Fibroblast of lung (primary cell): ENCODE measurements at regions not wholly inside any gene's neighbourhood (a gene's known extent, or its start where the extent isn't known, plus 50 kb on each side); places are given as distances from the start of the nearest gene placed in this dataset.

Experiments
- DNase-seq, 2 donors: peaks; one replicate each; pipeline versions ENCODE4 v3.0.0 to v3.0.0-alpha.2; 2010; ENCODE audit warnings: low read depth in 2 of 2
- H2AFZ ChIP-seq: 2 replicates; pipeline ENCODE4 v1.5.1; 2012; ENCODE audit warnings: low read length, control low read depth, inconsistent platforms
- H3K27ac ChIP-seq: 2 replicates; pipeline ENCODE4 v1.5.1; 2011; ENCODE audit warnings: low read length, control low read depth; ENCODE audit not compliant: insufficient read depth
- H3K27me3 ChIP-seq: 2 replicates; pipeline ENCODE4 v1.5.1; 2011; ENCODE audit warnings: mild to moderate bottlenecking, low read length; ENCODE audit not compliant: control insufficient read depth, insufficient read depth
- H3K36me3 ChIP-seq: 2 replicates; pipeline ENCODE4 v1.5.1; 2011; ENCODE audit warnings: low read length; ENCODE audit not compliant: control insufficient read depth, insufficient read depth
- H3K4me1 ChIP-seq: 2 replicates; pipeline ENCODE4 v1.5.1; 2011; ENCODE audit warnings: low read length; ENCODE audit not compliant: control insufficient read depth, insufficient read depth; ENCODE audit errors: extremely low read depth
- H3K4me2 ChIP-seq: 2 replicates; pipeline ENCODE4 v1.5.1; 2011; ENCODE audit warnings: low read length, control low read depth; ENCODE audit not compliant: insufficient read depth; ENCODE audit errors: extremely low read depth
- H3K4me3 ChIP-seq, 4 experiments: fragments of 200-600 bp in 1 of 4; sonication (generic) in 1 of 4; replicated peaks in 1 of 4; 2 replicates each; pipeline ENCODE4 v1.5.1; 2011 to 2016; ENCODE audit warnings: low read length in 4 of 4, low read depth in 3 of 4, mild to moderate bottlenecking in 3 of 4, control low read depth in 2 of 4, inconsistent platforms in 1 of 4, mixed read lengths in 1 of 4; ENCODE audit not compliant: insufficient read depth in 1 of 4; ENCODE audit errors: control extremely low read depth in 1 of 4
- H3K79me2 ChIP-seq: 2 replicates; pipeline ENCODE4 v1.5.1; 2012; ENCODE audit warnings: mild to moderate bottlenecking, low read length, inconsistent platforms; ENCODE audit not compliant: control insufficient read depth, insufficient read depth
- H3K9ac ChIP-seq: 2 replicates; pipeline ENCODE4 v1.5.1; 2011; ENCODE audit warnings: mild to moderate bottlenecking, low read length, control low read depth; ENCODE audit not compliant: insufficient read depth
- H3K9me3 ChIP-seq: 2 replicates; pipeline ENCODE4 v1.5.1; 2012; ENCODE audit warnings: low read depth, low read length; ENCODE audit not compliant: control insufficient read depth, insufficient read depth
- H4K20me1 ChIP-seq: 2 replicates; pipeline ENCODE4 v1.5.1; 2011; ENCODE audit warnings: low read length; ENCODE audit not compliant: control insufficient read depth, insufficient read depth; ENCODE audit errors: extremely low read depth
- EZH2 ChIP-seq: IDR thresholded peaks from 2 replicates; pipeline ENCODE4 v1.5.1; 2012; ENCODE audit warnings: low read length, control low read depth, mild to moderate bottlenecking; ENCODE audit errors: missing control alignments
- TF ChIP-seq, protein P1 (sequence below), 2 donors: IDR thresholded peaks in 1 of 2; conservative IDR thresholded peaks in 1 of 2; 1 replicate in 1 of 2; 2 replicates in 1 of 2; pipeline ENCODE4 v1.5.1; 2011 to 2012; ENCODE audit warnings: low read length in 2 of 2, control low read depth in 1 of 2, inconsistent platforms in 1 of 2, low read depth in 1 of 2, mild to moderate bottlenecking in 1 of 2

DNA sequence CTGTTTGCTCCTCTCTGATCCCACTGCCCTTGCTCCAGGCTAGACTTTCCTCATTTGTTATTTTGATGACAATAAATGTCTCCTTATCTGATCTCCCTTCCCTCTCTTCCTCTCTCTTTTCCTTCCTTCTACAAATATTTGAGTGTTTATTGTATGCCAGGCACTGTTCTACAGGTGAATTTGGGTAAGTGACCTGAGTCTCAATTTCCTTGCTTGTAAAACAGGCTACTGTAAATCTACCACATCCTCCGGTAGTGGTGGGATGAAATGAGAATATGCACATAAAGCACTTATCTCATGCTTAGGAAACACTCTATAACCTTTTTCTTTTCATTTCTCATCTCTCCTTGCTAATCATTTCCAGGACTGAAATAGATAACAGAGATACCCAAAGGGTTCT, 86.4 kb downstream of the HMHB1 start:
- H3K9me3 ChIP-seq = no peaks in the 10 kb centered on the region
- TF ChIP-seq, protein P1, sequence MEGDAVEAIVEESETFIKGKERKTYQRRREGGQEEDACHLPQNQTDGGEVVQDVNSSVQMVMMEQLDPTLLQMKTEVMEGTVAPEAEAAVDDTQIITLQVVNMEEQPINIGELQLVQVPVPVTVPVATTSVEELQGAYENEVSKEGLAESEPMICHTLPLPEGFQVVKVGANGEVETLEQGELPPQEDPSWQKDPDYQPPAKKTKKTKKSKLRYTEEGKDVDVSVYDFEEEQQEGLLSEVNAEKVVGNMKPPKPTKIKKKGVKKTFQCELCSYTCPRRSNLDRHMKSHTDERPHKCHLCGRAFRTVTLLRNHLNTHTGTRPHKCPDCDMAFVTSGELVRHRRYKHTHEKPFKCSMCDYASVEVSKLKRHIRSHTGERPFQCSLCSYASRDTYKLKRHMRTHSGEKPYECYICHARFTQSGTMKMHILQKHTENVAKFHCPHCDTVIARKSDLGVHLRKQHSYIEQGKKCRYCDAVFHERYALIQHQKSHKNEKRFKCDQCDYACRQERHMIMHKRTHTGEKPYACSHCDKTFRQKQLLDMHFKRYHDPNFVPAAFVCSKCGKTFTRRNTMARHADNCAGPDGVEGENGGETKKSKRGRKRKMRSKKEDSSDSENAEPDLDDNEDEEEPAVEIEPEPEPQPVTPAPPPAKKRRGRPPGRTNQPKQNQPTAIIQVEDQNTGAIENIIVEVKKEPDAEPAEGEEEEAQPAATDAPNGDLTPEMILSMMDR (conservative IDR thresholded peaks at IDR 0.05 in 1 of 2, IDR thresholded peaks at IDR 0.05 in 1 of 2; ENCODE audit: low read depth in 1 of 2, low read length in 2 of 2) = no peak
- no peak for TF ChIP-seq EZH2
- no peaks in the 10 kb centered on the region for H3K36me3 ChIP-seq
- no peaks in the 10 kb centered on the region for H3K79me2 ChIP-seq
- H2AFZ ChIP-seq = no peak overlapping the region
- H3K4me2 ChIP-seq = no peak overlapping the region
- H3K4me1 ChIP-seq = peaks cover 22% of the 10 kb centered on the region
- no peaks in the 10 kb centered on the region for H4K20me1 ChIP-seq
- H3K9ac ChIP-seq = no peak overlapping the region
- no peak for DNase-seq
- no peak overlapping the region for H3K4me3 ChIP-seq
- H3K27ac ChIP-seq = no peak overlapping the region
- no peaks in the 10 kb centered on the region for H3K27me3 ChIP-seq

GRCh38 chr5:143898916-143899591, 87.1 kb downstream of the HMHB1 start:
- H3K36me3 ChIP-seq = no peaks in the 10 kb centered on the region
- H3K4me1 ChIP-seq = peaks cover 22% of the 10 kb centered on the region
- H3K9ac ChIP-seq = no peak overlapping the region
- peak overlapping the region; percentile 29 for H3K4me2 ChIP-seq
- no peak for TF ChIP-seq EZH2
- TF ChIP-seq, protein P1 (conservative IDR thresholded peaks at IDR 0.05 in 1 of 2, IDR thresholded peaks at IDR 0.05 in 1 of 2; ENCODE audit: low read depth in 1 of 2, low read length in 2 of 2) = no peak
- peak overlapping the region; percentile 10 for H3K27ac ChIP-seq
- no peaks in the 10 kb centered on the region for H4K20me1 ChIP-seq
- no peaks in the 10 kb centered on the region for H3K9me3 ChIP-seq
- peak in 1 of 2 donors; percentile 15 for DNase-seq
- H3K27me3 ChIP-seq = no peaks in the 10 kb centered on the region
- H3K79me2 ChIP-seq = no peaks in the 10 kb centered on the region
- H3K4me3 ChIP-seq = no peak overlapping the region
- peak overlapping the region; percentile 66 for H2AFZ ChIP-seq

- Histone ChIP-seq H4K20me1 (no peaks in the 10 kb centered on the region), H2AFZ (no peak overlapping the region), H3K36me3 (no peaks in the 10 kb centered on the region), H3K4me1 (peaks cover 4% of the 10 kb centered on the region), H3K9ac (no peak overlapping the region), H3K4me2 (no peak overlapping the region), H3K4me3 (no peak overlapping the region), H3K79me2 (no peaks in the 10 kb centered on the region), H3K27me3 (no peaks in the 10 kb centered on the region), H3K27ac (no peak overlapping the region), H3K9me3 (no peaks in the 10 kb centered on the region)
- TF ChIP-seq EZH2 = no peak
- TF ChIP-seq, protein P1 (conservative IDR thresholded peaks at IDR 0.05 in 1 of 2, IDR thresholded peaks at IDR 0.05 in 1 of 2; ENCODE audit: low read depth in 1 of 2, low read length in 2 of 2) = no peak
- DNase-seq = no peak
Observed at GRCh38 chr5:143908959-143909358, 97.0 kb downstream of the HMHB1 start.
